NT2/D1 (cell line): ENCODE measurements at regions not wholly inside any gene's neighbourhood (a gene's known extent, or its start where the extent isn't known, plus 50 kb on each side); places are given as distances from the start of the nearest gene placed in this dataset.

ENCODE experiments used
- DNase-seq: peaks from one replicate; pipeline ENCODE4 v3.0.0-alpha.2; 2011; ENCODE audit warnings: low read depth, low spot score
- H3K27me3 ChIP-seq: 2 replicates; pipeline ENCODE4 v1.6.0; 2011; ENCODE audit warnings: mild to moderate bottlenecking; ENCODE audit not compliant: insufficient read length, insufficient read depth
- H3K36me3 ChIP-seq: 2 replicates; pipeline ENCODE4 v1.6.1; 2011; ENCODE audit warnings: mild to moderate bottlenecking, low read length, mixed read lengths; ENCODE audit not compliant: insufficient read depth, insufficient read length
- H3K4me1 ChIP-seq: 2 replicates; pipeline ENCODE4 v1.5.1; 2011; ENCODE audit not compliant: insufficient read depth, insufficient read length
- H3K4me3 ChIP-seq: 2 replicates; pipeline ENCODE4 v1.5.1; 2011; ENCODE audit warnings: low read depth; ENCODE audit not compliant: insufficient read length
- H3K9ac ChIP-seq: 2 replicates; pipeline ENCODE4 v1.6.0; 2011; ENCODE audit warnings: low read depth; ENCODE audit not compliant: insufficient read length
- H3K9me3 ChIP-seq: 2 replicates; pipeline ENCODE4 v1.5.1; 2011; ENCODE audit warnings: mild to moderate bottlenecking, low read length; ENCODE audit not compliant: insufficient read depth
- SUZ12 ChIP-seq: IDR thresholded peaks from 2 replicates; pipeline ENCODE4 v1.6.1; 2011; ENCODE audit not compliant: insufficient read length, insufficient read depth; ENCODE audit errors: extremely low read depth
- YY1 ChIP-seq: IDR thresholded peaks from 2 replicates; pipeline ENCODE4 v1.6.1; 2011; ENCODE audit not compliant: insufficient read length, insufficient read depth
- ZNF274 ChIP-seq: IDR thresholded peaks from 2 replicates; pipeline ENCODE4 v1.6.1; 2011; ENCODE audit warnings: mild to moderate bottlenecking, low read depth, low read length

DNA sequence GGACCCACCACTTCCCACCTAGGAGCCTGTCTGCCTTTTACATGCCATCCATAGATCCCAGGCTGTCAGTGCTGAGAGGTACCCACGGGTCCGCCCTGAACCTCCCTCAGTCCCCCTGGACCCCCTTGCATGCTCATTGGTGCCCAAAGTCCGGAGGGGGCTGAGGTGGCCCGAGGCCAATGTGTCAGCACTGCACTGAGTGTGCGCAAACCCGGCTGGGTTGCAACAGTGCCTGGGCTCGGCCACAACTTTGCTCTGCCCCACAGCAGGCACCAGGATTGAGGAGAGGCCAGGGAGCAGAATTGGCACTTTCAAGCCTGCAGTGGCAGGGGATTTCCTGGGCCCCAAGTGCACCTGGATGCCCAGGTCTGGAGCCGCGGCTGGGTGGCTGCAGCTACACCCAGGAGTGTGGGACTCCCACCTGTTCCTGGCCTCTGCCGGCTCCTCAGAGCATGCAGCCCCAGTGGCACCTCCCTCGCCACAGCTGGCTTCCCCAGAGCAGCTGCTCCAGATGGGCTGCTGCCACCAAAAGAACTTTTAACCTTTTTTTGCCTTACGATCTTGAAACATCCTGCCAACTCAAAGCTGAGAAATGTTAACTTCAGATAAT lies 837.0 kb downstream of the SLITRK6 start:
- Histone ChIP-seq H3K36me3 (no peaks in the 10 kb centered on the region), H3K4me3 (no peak overlapping the region), H3K4me1 (no peaks in the 10 kb centered on the region), H3K9ac (no peak overlapping the region), H3K27me3 (no peaks in the 10 kb centered on the region), H3K9me3 (no peaks in the 10 kb centered on the region)
- no peak for DNase-seq
- TF ChIP-seq YY1 (no peak), ZNF274 (no peak), SUZ12 (no peak)

DNA sequence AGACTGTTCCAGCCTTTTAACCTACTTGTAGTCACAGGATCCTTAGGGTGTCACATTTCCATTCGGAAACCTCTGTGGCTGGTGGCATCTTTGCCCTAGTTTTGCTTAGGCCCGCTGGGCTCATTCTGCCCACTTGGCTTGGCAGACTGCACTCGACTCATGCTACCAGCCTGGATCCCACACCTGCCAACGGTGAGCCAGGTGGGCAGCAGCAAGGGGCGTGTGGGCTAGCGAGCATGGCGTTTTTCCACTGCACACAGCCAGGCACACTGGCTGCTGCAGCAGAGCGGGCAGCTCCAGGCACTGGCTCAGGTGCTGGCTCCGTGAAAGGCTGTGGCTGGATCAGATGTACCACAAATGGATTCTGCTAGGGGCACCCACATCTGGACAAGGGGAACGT lies 838.2 kb downstream of the SLITRK6 start:
- DNase-seq: no peak
- no peaks in the 10 kb centered on the region for H3K4me1 ChIP-seq
- TF ChIP-seq SUZ12 (no peak), ZNF274 (no peak), YY1 (no peak)

DNA sequence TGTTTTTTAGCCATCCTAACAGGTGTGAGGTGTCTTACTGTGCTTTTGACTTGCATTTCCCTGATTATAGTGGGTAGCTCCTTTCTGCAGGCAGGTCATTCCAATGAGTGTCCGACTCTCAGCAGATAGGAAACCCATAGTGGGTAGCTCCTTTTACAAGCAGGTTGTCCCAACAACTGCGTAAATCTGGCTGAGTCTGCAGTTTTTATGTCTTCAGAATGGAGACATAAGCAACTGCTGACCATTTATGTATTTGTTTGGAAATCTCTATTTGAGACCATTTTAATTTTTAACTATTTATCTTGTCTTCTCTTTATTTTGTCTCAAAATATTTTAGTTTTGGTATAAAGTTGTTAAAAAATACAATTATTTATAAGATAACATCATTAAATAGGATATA lies 839.4 kb downstream of the SLITRK6 start:
- no peaks in the 10 kb centered on the region for H3K9me3 ChIP-seq
- no peak overlapping the region for H3K9ac ChIP-seq
- TF ChIP-seq YY1: no peak
- TF ChIP-seq ZNF274: no peak
- TF ChIP-seq SUZ12: no peak
- H3K36me3 ChIP-seq: no peaks in the 10 kb centered on the region
- DNase-seq: no peak
- H3K4me3 ChIP-seq: no peak overlapping the region
- no peaks in the 10 kb centered on the region for H3K27me3 ChIP-seq
- H3K4me1 ChIP-seq: no peaks in the 10 kb centered on the region

More for the DNA sequence above, 838.2 kb downstream of the SLITRK6 start:
- Histone ChIP-seq H3K9me3 (no peaks in the 10 kb centered on the region), H3K27me3 (no peaks in the 10 kb centered on the region), H3K9ac (no peak overlapping the region), H3K4me3 (no peak overlapping the region), H3K36me3 (no peaks in the 10 kb centered on the region)

DNA sequence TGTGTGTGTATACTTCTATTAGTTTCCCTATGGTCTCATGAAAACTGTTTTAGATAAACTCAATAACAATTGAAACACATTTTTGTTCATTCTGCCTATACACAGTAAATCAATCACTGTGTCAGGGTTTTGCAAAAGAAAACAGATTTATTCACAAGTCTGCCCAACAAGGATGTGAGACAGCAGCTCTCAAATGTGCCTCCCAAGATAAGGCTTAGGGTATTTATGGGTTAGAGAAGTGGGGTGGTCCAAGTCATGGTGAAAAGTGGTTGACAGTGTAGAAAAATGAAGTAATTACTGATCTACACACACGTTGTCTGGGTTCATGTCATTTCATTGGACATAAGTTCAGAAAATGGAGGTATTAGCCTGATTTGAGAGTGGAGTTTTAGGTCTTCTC lies 844.6 kb downstream of the SLITRK6 start:
- no peaks in the 10 kb centered on the region for H3K27me3 ChIP-seq
- no peaks in the 10 kb centered on the region for H3K36me3 ChIP-seq
- no peak overlapping the region for H3K4me3 ChIP-seq
- no peaks in the 10 kb centered on the region for H3K4me1 ChIP-seq
- H3K9me3 ChIP-seq: no peaks in the 10 kb centered on the region
- no peak for DNase-seq
- H3K9ac ChIP-seq: no peak overlapping the region
- TF ChIP-seq ZNF274 (no peak), SUZ12 (no peak), YY1 (no peak)

DNA sequence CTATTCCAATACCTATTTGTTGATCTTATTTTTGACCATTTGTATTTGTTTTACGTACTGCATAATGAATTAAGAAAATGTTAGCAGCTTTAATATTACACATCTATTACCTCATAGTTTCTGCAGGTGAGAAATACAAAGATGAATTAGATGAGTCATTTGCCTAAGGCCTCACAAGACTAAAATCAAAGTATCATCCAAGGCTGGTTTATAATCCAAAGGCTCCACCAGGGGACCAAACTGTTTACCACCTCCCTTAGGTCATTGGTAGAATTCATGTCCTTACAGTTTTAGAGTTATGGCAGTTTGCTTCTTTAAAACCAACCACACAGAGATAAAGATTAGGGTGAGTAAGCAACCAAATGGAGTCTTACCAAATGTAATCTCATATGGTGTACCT lies 848.1 kb downstream of the SLITRK6 start:
- no peaks in the 10 kb centered on the region for H3K36me3 ChIP-seq
- TF ChIP-seq YY1 (no peak), SUZ12 (no peak), ZNF274 (no peak)
- no peak overlapping the region for H3K4me3 ChIP-seq
- DNase-seq: no peak
- H3K9ac ChIP-seq: no peak overlapping the region
- H3K4me1 ChIP-seq: no peaks in the 10 kb centered on the region
- no peaks in the 10 kb centered on the region for H3K9me3 ChIP-seq
- no peaks in the 10 kb centered on the region for H3K27me3 ChIP-seq

DNA sequence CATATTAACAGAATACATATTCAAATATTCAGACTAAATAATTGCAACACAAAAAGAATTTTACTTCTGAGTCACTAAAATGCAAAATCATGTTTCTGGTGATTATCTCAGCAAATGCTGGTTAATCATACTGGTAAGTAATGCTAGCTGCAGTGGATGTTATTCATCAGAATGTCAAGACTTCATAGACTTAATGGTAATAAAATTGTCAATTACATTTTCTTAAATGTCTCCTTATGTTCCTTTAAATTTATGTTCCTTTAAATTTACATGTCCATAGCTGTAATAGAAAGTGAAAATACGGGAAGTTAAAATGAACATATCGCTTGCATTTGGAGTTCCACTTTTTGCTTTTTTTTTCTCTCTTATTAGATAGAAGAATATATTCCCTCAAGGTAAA lies 853.0 kb downstream of the SLITRK6 start:
- Histone ChIP-seq H3K9ac (no peak overlapping the region), H3K4me1 (no peaks in the 10 kb centered on the region), H3K36me3 (no peaks in the 10 kb centered on the region), H3K9me3 (no peaks in the 10 kb centered on the region; the same call in 1 of the 2 replicates), H3K4me3 (no peak overlapping the region), H3K27me3 (no peaks in the 10 kb centered on the region)
- no peak for DNase-seq
- TF ChIP-seq YY1 (no peak), SUZ12 (no peak), ZNF274 (no peak)

DNA sequence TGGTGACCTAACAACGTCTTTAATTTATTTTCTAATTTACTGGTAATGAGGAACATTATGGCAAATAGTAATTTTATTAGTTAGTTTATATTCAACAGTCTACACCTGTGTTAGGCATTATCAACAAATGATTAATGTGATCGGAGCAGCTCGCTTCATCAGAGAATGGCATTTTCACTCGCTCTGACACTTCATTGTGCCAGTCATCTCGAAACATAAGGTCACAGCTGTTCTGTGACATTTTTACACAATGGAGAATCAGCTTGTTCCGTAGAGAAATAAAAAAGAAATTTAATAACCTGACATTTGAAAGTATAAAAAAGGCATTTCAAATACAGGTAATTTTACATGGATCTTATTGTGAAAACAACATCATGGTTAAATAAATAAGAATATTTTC lies 858.4 kb downstream of the SLITRK6 start:
- Histone ChIP-seq H3K9ac (no peak overlapping the region), H3K4me1 (no peaks in the 10 kb centered on the region), H3K4me3 (no peak overlapping the region), H3K27me3 (no peaks in the 10 kb centered on the region), H3K36me3 (no peaks in the 10 kb centered on the region), H3K9me3 (no peaks in the 10 kb centered on the region; the same call in 1 of the 2 replicates)
- TF ChIP-seq ZNF274 (no peak), YY1 (no peak), SUZ12 (no peak)
- DNase-seq: no peak

DNA sequence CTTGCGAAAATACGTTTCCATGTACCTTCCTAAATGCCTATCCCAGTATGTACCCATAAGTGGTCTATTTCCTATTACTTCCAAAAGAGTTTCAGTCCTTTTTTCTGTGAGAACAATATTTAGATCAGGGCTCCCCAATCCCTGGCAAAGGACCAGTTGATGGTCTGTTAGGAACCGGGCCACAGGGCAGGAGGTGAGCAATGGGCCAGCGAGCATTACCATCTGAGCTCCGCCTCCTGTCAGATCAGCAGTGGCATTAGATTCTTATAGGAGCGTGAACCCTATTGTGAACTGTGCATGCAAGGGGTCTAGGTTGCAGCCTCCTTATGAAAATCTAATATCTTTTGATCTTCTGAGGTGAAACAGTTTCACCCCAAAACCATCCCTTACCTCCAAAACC lies 859.1 kb downstream of the SLITRK6 start:
- no peaks in the 10 kb centered on the region for H3K27me3 ChIP-seq
- H3K9me3 ChIP-seq: no peaks in the 10 kb centered on the region; the same call in 1 of the 2 replicates
- no peak overlapping the region for H3K4me3 ChIP-seq
- H3K9ac ChIP-seq: no peak overlapping the region
- TF ChIP-seq SUZ12 (no peak), YY1 (no peak), ZNF274 (no peak)
- no peak for DNase-seq
- no peaks in the 10 kb centered on the region for H3K36me3 ChIP-seq
- no peaks in the 10 kb centered on the region for H3K4me1 ChIP-seq
